ENCODE measurements at regions not wholly inside any gene's neighbourhood (a gene's known extent, or its start where the extent isn't known, plus 50 kb on each side); places are given as distances from the start of the nearest gene placed in this dataset.

GRCh38 chr20:55439070-55439469 is 566.2 kb downstream of the CBLN4 start:
- TF ChIP-seq, protein P1, sequence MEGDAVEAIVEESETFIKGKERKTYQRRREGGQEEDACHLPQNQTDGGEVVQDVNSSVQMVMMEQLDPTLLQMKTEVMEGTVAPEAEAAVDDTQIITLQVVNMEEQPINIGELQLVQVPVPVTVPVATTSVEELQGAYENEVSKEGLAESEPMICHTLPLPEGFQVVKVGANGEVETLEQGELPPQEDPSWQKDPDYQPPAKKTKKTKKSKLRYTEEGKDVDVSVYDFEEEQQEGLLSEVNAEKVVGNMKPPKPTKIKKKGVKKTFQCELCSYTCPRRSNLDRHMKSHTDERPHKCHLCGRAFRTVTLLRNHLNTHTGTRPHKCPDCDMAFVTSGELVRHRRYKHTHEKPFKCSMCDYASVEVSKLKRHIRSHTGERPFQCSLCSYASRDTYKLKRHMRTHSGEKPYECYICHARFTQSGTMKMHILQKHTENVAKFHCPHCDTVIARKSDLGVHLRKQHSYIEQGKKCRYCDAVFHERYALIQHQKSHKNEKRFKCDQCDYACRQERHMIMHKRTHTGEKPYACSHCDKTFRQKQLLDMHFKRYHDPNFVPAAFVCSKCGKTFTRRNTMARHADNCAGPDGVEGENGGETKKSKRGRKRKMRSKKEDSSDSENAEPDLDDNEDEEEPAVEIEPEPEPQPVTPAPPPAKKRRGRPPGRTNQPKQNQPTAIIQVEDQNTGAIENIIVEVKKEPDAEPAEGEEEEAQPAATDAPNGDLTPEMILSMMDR (conservative IDR thresholded peaks at IDR 0.05), result no peak
- TF ChIP-seq ZFX (IDR thresholded peaks at IDR 0.05), result no peak
